ENCODE measurements at regions not wholly inside any gene's neighbourhood (a gene's known extent, or its start where the extent isn't known, plus 50 kb on each side); places are given as distances from the start of the nearest gene placed in this dataset.
"Not testable (repeated sequence)": the region's sequence is repeated elsewhere in the genome, so short reads cannot be mapped to it uniquely, and the experiment has no call there.

DNA sequence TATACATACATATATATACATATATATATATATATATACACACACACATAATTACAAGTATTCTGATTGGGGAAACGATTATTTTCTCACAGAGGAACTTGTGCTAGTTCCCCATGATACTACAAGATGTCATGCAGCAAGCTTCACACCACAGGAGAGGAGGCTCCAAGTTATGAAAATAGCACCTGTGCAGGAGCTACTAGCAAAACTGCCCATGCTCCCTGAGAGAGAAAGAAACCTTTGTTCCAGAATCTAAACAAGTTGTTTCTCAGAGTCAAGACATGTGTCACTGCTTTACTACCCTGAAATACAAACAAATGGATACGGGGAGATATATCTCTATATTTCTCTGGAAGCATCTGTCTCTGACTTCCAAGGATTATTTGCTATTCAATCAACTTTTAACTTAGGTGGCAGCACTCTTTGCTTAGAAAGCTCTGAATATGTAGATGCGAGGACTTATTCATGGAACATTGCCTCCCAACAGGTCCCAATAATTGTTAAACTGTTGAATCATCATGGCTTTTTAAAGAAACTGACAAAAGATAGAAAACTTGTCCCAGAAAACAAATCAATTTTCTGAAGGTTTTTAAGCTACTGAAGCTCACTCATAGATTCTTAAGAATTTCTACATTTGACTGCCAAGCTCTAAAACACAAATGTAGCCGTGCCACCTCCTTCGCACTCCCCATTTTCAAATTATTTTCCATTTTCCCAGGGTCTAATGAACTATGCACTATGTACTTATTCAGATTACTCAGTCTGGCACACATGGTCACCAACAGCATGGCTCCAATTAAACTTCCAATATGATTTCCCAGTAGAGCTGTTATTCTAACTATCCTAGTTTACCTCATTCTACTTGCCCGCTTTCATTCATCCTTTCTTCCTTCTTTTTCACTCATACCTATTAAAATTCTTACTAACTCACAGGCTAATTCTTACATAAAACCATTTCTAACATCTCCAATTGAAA is 929.1 kb downstream of the LTN1 start:
- WGBS, 2 donors: 77 to 85% methylated on average over 6 of the region's 6 CpGs
- no peak overlapping the region for H3K27ac ChIP-seq
- no peak overlapping the region for H3K4me3 ChIP-seq
- intact Hi-C loops (cut with DNase I): no loop called here
- H3K9me3 ChIP-seq: no peaks in the 10 kb centered on the region
- H3K27me3 ChIP-seq: no peaks in the 10 kb centered on the region
- no peaks in the 10 kb centered on the region for H3K4me1 ChIP-seq
- no peak for DNase-seq
- TF ChIP-seq POLR2A (IDR thresholded peaks at IDR 0.05): no peak
- no peaks in the 10 kb centered on the region for H3K36me3 ChIP-seq

DNA sequence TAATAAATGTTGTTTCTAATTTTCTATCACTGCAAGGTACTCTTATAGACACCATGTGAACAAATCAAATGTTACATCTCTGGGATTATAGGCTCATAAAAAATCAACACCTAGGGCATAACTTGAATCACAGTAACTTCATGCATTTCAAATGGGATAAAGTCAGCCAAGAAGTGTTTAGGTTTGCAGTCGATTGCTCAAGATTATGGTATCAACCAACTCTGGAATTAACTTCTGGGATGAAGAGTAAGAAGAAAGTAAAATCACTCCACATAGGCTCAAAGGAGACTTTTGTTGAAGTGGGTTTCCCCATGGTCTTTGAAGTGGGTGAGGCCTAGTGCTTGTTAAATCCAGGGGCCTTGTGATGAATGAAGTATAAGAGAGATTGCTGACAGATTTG is 939.7 kb downstream of the LTN1 start:
- intact Hi-C loops (cut with DNase I); H3K27me3 ChIP-seq; H3K36me3 ChIP-seq; H3K27ac ChIP-seq; H3K4me1 ChIP-seq; DNase-seq; H3K9me3 ChIP-seq; H3K4me3 ChIP-seq: not testable (repeated sequence)
- 33 to 35% methylated on average over 1 of the region's 1 CpG for WGBS, 2 donors

DNA sequence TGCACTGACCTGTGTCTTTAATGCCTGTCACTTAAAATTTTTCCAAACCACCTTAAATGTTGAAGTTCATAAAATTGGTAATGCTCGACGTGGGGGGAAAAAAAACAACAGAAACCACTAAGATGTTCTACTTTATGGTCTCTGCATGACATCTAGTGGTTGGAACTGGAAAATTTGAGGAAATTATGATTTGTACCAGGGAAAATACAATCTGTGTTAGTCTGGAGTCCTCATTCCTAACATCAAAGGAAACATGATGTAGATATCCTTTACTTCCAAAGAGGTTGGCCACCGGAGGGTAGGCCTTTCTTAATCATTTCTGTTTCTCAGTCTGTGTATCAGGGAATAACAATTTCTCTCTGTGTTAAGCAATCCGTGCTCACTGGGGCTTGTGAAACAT is 941.0 kb downstream of the LTN1 start:
- 14 to 18% methylated on average over 4 of the region's 4 CpGs for WGBS, 2 donors
- H3K4me3 ChIP-seq; H3K27me3 ChIP-seq; H3K9me3 ChIP-seq; intact Hi-C loops (cut with DNase I); H3K4me1 ChIP-seq; DNase-seq; H3K36me3 ChIP-seq: not testable (repeated sequence)
- TF ChIP-seq, protein P1, sequence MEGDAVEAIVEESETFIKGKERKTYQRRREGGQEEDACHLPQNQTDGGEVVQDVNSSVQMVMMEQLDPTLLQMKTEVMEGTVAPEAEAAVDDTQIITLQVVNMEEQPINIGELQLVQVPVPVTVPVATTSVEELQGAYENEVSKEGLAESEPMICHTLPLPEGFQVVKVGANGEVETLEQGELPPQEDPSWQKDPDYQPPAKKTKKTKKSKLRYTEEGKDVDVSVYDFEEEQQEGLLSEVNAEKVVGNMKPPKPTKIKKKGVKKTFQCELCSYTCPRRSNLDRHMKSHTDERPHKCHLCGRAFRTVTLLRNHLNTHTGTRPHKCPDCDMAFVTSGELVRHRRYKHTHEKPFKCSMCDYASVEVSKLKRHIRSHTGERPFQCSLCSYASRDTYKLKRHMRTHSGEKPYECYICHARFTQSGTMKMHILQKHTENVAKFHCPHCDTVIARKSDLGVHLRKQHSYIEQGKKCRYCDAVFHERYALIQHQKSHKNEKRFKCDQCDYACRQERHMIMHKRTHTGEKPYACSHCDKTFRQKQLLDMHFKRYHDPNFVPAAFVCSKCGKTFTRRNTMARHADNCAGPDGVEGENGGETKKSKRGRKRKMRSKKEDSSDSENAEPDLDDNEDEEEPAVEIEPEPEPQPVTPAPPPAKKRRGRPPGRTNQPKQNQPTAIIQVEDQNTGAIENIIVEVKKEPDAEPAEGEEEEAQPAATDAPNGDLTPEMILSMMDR (IDR thresholded peaks at IDR 0.05): peak in 4 of 6 experiments; percentile 31 to 54 (median 50)
- H3K27ac ChIP-seq: peak overlapping the region in 2 of 4 donors; percentile 4 to 7

DNA sequence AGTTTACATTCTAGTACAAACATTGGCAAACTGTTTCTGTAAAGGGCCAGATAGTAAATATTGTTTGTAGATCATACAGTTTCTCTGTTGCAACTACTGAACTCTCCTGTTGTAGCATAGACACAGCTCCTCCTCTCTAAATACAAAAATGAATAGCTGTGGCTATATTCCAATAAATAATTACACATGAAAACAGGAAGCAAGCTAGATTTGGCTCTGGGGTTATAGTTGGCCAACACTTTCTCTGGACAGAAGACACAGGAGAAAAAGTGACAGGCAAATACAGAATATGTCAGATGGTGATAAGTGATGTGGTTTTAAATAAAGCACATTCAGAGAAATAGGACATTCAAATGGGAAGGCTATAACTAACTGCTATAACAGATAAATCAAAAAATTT is 957.0 kb downstream of the LTN1 start:
- H3K4me1 ChIP-seq; DNase-seq; H3K27ac ChIP-seq; H3K36me3 ChIP-seq; intact Hi-C loops (cut with DNase I); H3K4me3 ChIP-seq; H3K27me3 ChIP-seq: not testable (repeated sequence)
- peaks cover 0 to 14% (median 8%) of the 10 kb centered on the region in 3 donors for H3K9me3 ChIP-seq

DNA sequence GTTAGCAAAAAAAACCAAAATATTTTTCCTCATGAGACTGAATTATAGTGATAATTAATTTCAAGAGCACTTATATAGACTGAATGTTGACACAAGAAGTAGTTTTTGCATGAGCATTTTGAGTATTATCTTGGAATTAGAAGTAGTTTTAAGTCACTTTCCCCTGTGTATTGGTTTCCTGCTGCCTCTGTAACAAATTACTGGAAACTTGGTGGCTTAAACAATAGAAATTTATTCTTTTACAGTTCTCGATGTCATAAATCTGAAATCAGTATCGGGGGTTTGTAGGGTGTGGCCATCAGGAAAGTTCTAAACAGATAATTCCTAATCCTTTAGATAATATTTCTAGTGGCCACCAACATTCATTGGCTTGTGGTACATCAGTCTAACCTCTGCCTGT is 957.8 kb downstream of the LTN1 start:
- H3K4me3 ChIP-seq; DNase-seq; intact Hi-C loops (cut with DNase I); H3K27ac ChIP-seq; H3K36me3 ChIP-seq; H3K27me3 ChIP-seq; H3K4me1 ChIP-seq: not testable (repeated sequence)
- whole genome bisulfite sequencing, 2 donors: 81 to 84% methylated on average over 2 of the region's 2 CpGs
- peaks cover 0 to 20% (median 9%) of the 10 kb centered on the region in 3 donors for H3K9me3 ChIP-seq

DNA sequence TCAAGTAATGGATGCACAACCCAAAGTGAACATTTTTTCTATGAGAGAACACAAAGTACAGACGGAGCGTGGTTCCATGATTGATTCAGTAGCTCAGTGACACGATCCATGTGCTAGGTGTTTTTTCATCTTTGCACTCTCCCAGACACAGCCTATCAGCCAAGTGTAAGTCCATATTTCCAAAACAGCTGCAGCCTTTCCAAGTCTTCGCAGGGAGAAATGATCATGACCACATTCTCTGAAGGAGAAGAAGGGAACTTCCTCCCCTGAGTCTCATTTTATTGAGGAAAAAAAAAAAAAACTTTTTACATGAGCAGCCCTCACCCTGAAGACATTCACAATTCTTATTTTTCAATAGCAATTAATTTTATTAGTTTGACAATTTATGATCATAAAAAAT is 958.3 kb downstream of the LTN1 start:
- H3K36me3 ChIP-seq; H3K4me1 ChIP-seq; H3K4me3 ChIP-seq; intact Hi-C loops (cut with DNase I); H3K27me3 ChIP-seq; H3K27ac ChIP-seq; DNase-seq: not testable (repeated sequence)
- peaks cover 0 to 20% (median 9%) of the 10 kb centered on the region in 3 donors for H3K9me3 ChIP-seq
- WGBS, 2 donors: 89 to 93% methylated on average over 4 of the region's 4 CpGs

DNA sequence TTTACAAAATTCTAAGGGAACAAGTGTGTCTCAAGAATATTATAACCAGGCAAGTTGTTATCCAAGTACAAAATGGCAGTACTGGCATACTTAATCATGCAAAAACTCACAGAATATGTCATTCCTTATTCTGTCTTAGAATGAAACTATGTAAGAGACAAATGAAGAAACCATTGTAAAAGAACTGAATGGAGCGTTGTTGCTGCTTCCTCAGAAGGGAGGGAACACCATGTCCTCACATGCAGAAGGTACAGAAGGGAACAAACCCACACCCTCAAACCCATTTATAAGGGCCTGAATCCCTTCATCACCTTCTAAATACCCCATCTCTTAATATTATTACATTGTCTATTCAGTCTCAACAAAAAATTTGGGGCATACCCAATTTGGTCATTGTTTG is 960.0 kb downstream of the LTN1 start:
- H3K27me3 ChIP-seq; DNase-seq; H3K36me3 ChIP-seq; H3K4me1 ChIP-seq; H3K27ac ChIP-seq; intact Hi-C loops (cut with DNase I); H3K4me3 ChIP-seq: not testable (repeated sequence)
- WGBS, 2 donors: 81 to 100% methylated on average over 1 of the region's 1 CpG
- peaks cover 0 to 14% (median 9%) of the 10 kb centered on the region in 3 donors for H3K9me3 ChIP-seq

DNA sequence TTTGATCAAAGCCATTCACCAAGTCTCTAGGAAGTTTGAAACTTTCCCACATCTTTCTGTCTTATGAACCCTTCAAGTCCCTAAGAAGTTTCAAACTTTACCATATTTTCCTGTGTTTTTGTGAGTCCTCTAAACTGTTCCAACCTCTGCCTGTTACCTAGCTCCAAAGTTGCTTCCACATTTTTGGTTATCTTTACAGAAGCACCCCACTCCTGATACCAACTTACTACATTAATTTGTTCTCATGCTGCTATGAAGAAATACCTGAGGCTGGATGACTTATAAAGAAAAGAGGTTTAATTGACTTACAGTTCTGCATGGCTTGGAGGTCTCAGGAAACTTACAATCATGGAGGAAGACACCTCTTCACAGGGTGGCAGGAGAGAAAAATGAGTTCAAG is 961.6 kb downstream of the LTN1 start:
- DNase-seq; H3K27ac ChIP-seq; intact Hi-C loops (cut with DNase I); H3K4me3 ChIP-seq; H3K4me1 ChIP-seq; H3K36me3 ChIP-seq; H3K27me3 ChIP-seq: not testable (repeated sequence)
- H3K9me3 ChIP-seq: peaks cover 0 to 14% (median 9%) of the 10 kb centered on the region in 3 donors

DNA sequence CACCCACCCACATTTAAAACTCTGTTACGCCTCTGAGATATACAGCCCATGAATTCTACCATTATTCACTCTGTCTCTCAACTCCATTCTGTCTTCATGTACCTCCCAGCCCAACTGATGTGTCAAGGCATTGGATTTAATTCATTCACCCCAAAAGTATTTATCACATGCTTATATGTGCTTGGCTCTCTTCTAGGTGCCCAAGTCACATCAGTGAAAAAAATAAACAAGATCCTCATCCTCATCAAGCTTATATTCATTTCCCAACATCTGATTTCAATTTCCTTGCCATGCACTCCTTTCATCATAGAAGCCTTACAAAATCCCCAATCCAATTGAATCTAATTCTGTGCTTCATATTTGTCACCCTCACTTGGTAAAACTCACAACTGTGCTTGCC is 967.6 kb downstream of the LTN1 start:
- no peaks in the 10 kb centered on the region for H3K4me1 ChIP-seq
- H3K36me3 ChIP-seq: no peaks in the 10 kb centered on the region
- no peak for DNase-seq
- no peak overlapping the region for H3K27ac ChIP-seq
- H3K4me3 ChIP-seq: no peak overlapping the region
- H3K9me3 ChIP-seq: no peaks in the 10 kb centered on the region
- TF ChIP-seq, protein P1 (IDR thresholded peaks at IDR 0.05): no peak
- no peak for TF ChIP-seq POLR2A (IDR thresholded peaks at IDR 0.05)
- intact Hi-C loops (cut with DNase I): no loop called here
- H3K27me3 ChIP-seq: no peaks in the 10 kb centered on the region
- 83 to 89% methylated on average over 1 of the region's 1 CpG for WGBS, 2 donors
